ENCODE measurements at regions not wholly inside any gene's neighbourhood (a gene's known extent, or its start where the extent isn't known, plus 50 kb on each side); places are given as distances from the start of the nearest gene placed in this dataset.

DNA sequence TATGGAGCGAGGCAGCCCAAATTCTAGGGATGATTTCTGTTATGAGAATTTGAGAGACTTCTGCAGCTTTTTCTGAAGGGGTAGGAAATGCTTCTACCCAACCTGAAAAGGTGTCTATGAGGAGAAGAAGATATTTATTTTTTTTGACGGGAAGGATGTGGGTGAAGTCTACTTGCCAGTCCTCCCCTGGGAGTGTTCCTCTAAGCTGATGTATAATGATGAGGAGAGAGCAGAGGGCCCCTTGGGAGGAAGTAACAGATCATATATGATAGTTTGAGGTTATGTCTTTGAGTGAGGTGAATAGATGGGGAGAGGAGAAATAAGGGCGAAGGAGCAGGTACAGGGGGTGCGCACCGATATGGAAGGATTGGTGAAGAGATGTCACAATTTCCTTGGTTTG lies 910.6 kb upstream of the SLITRK5 start:
- Mint-ChIP-seq H3K27ac (peak overlapping the region; percentile 1), H3K27me3 (no peaks in the 10 kb centered on the region), H3K4me3 (no peak overlapping the region), H3K9me3 (peaks cover 64% of the 10 kb centered on the region), H3K4me1 (no peaks in the 10 kb centered on the region), H3K36me3 (no peaks in the 10 kb centered on the region)
- no peak for DNase-seq
- CTCF ChIA-PET = no interaction called here

DNA sequence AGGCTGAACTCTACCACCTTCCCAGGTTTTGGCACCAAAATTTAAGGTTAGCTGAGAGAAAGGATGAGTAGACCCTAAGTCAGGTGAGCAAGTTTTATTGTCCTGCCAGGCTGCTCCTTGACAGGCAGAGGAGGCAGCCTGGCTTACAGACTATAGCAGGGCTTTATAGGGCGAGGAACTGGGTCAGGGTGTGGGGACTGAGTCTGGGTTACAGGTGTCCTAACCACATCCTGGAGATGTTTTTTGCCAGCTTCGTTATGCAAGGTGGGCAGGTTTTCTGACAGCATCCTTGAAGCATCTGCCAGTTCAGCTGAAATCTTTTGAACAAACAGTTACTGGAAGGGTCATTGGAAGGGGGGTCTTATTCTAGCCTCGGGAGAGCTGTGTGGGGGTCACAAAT lies 905.7 kb upstream of the SLITRK5 start:
- CTCF ChIA-PET = no interaction called here
- H3K27ac Mint-ChIP-seq = peak overlapping the region; percentile 81

DNA sequence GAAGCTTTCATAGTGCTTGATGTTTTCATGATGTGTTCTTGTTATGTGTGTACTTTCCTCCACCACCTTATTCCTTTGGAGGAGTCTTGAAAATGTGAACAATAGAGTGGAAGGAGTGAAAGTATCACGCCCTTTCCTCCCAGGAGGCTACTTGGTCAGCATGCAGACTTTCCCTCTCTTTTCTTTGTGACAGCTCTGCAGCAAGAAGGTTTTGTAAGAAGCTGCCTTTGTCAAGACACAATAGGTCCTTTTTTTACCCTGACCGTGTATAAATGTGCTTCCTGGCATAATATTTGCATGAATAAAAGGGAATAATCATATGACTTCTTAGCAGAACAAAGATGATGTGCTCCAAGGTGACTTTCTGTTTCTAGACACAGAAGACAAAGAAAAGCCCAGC lies 882.6 kb upstream of the SLITRK5 start:
- Mint-ChIP-seq H3K27me3 (no peaks in the 10 kb centered on the region), H3K4me3 (no peak overlapping the region), H3K4me1 (no peaks in the 10 kb centered on the region), H3K9me3 (peaks cover 10% of the 10 kb centered on the region), H3K36me3 (no peaks in the 10 kb centered on the region), H3K27ac (no peak overlapping the region)
- no peak for DNase-seq
- CTCF ChIA-PET = no interaction called here

More for the DNA sequence above, 905.7 kb upstream of the SLITRK5 start:
- H3K4me1 Mint-ChIP-seq = no peaks in the 10 kb centered on the region
- peaks cover 47% of the 10 kb centered on the region for H3K9me3 Mint-ChIP-seq
- H3K36me3 Mint-ChIP-seq = no peaks in the 10 kb centered on the region
- H3K27me3 Mint-ChIP-seq = no peaks in the 10 kb centered on the region
- H3K4me3 Mint-ChIP-seq = no peak overlapping the region
- DNase-seq = no peak

DNA sequence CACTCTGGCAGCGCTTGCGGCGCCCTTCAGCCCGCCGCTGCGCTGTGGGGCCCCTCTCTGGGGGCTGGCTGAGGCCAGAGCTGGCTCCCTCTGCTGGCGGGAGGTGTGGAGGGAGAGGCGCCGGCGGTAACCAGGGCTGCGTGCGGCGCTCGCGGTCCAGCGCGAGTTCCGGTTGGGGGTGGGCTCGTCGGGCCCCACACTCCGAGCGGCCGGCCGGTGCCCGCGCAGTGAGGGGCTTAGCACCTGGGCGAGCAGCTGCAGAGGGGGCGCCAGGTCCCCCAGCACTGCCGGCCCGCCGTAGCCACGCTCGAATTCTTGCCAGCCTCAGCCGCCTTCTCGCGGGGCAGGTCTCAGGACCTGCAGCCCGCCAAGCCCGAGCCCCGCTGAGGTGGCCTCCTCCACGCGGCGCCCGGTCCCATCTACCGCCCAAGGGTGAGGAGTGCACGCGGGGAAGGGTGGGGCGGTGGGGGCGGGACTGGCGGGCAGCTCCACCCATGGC lies 879.0 kb upstream of the SLITRK5 start:
- Mint-ChIP-seq H3K27ac (no peak overlapping the region), H3K4me1 (no peaks in the 10 kb centered on the region), H3K36me3 (no peaks in the 10 kb centered on the region), H3K4me3 (no peak overlapping the region), H3K27me3 (no peaks in the 10 kb centered on the region), H3K9me3 (peaks cover 10% of the 10 kb centered on the region)
- CTCF ChIA-PET = no interaction called here
- DNase-seq = no peak

DNA sequence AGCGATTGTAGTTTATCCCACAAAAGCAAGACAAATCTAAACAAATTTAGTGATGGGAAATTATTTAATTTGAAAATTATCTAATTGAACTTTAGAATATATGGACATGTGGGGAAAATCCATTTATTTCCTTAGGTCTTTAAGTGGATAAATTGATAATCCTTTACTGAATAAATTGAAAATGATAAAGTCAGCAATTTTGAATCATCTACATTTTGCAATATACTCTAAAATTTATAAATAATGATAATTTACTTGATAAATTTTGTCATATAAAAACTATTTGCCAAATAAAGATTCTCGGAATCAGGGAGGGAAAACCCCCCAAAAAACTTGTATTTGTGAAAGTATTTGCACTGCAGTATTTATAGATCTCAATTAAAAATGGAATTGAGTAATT lies 875.3 kb upstream of the SLITRK5 start:
- H3K27ac Mint-ChIP-seq = no peak overlapping the region
- no peaks in the 10 kb centered on the region for H3K4me1 Mint-ChIP-seq
- CTCF ChIA-PET = no interaction called here
- DNase-seq = no peak
- H3K36me3 Mint-ChIP-seq = no peaks in the 10 kb centered on the region
- H3K9me3 Mint-ChIP-seq = peaks cover 5% of the 10 kb centered on the region
- no peak overlapping the region for H3K4me3 Mint-ChIP-seq
- H3K27me3 Mint-ChIP-seq = no peaks in the 10 kb centered on the region

DNA sequence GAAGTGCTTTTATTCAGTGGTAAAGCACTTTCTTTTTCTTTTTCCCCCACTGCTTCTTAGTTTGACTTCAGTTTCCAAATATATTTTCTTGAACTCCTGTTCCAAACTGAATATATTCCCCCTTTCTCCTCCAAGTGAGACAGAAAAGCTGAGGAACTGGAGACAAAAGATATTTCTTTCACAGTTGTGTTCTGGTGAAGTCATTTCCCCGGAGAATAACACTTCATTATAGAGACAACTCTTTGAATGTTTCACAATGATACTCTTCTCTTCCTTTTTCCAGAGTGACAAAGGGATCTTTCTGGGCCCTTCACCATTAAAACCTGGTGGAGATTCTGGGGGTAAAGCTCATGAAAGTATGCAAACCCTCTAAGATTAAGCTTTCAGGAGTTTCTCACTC lies 860.8 kb upstream of the SLITRK5 start:
- CTCF ChIA-PET = no interaction called here
- no peak for DNase-seq
- Mint-ChIP-seq H3K4me3 (no peak overlapping the region), H3K27me3 (no peaks in the 10 kb centered on the region), H3K36me3 (no peaks in the 10 kb centered on the region), H3K27ac (no peak overlapping the region), H3K9me3 (no peaks in the 10 kb centered on the region), H3K4me1 (no peaks in the 10 kb centered on the region)

DNA sequence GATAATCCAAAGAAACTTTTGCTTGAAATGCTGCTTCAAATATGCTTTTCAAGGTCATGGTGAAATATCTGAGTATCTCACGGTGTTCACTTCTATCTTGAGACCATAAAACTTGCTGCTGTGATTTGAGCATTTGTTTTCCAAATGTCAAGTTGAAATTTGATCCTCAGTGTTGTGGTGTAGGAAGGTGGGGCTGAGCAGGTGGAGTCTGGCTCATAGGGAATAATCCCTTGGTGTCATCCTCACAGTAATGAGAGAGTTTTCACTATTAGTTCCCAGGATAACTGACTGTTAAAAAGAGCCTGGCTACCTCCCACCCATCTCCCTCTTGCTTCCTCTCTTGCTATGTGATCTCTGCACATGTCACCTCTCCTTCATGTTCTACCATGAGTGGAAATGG lies 858.0 kb upstream of the SLITRK5 start:
- CTCF ChIA-PET = no interaction called here

DNA sequence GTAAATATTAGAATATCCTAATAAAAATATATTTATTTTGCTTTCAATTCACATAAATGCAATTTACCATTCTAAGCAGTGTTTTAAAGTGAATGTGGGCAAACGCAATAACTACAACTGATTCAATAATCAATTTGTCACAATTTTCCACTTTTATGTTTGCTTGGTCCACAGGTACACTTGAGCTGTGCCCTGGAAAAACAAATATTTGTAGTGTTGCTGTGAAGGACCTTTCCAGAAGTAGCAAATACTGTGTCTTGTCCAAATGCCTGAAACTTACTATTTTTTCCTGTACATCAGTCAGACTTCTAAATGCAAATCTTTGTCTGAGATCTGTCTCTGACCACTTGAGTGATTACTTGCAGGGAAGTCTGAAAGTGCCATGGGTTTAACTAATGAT lies 845.8 kb upstream of the SLITRK5 start:
- Mint-ChIP-seq H3K27ac (no peak overlapping the region), H3K4me3 (no peak overlapping the region), H3K27me3 (no peaks in the 10 kb centered on the region), H3K4me1 (no peaks in the 10 kb centered on the region), H3K9me3 (peaks cover 5% of the 10 kb centered on the region), H3K36me3 (no peaks in the 10 kb centered on the region)
- CTCF ChIA-PET = no interaction called here
- no peak for DNase-seq

More for the DNA sequence above, 858.0 kb upstream of the SLITRK5 start:
- Mint-ChIP-seq H3K4me3 (no peak overlapping the region), H3K36me3 (no peaks in the 10 kb centered on the region), H3K4me1 (no peaks in the 10 kb centered on the region), H3K27me3 (no peaks in the 10 kb centered on the region), H3K9me3 (no peaks in the 10 kb centered on the region), H3K27ac (no peak overlapping the region)
- no peak for DNase-seq

DNA sequence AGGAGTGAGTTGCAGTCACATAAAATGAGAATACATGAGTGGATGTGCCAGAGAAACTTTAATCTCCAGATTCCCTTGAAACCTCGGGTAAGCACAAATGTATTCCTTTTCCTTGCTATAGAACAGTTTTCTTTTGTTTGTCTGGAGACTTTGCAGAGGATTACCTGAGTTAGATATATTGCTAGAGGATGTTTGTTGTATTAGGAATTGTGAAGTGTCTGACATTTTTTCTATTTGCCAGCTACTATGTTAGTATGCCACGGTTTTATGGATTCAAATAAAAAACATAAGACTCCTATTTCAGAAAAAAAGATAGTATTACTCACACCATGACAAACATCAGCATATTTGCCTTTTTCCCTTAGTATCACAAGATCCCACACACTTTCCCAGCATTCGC lies 844.9 kb upstream of the SLITRK5 start:
- peaks cover 5% of the 10 kb centered on the region for H3K9me3 Mint-ChIP-seq
- CTCF ChIA-PET = no interaction called here
- H3K36me3 Mint-ChIP-seq = no peaks in the 10 kb centered on the region
- no peaks in the 10 kb centered on the region for H3K4me1 Mint-ChIP-seq
- DNase-seq = no peak
- no peak overlapping the region for H3K4me3 Mint-ChIP-seq
- H3K27me3 Mint-ChIP-seq = no peaks in the 10 kb centered on the region
- H3K27ac Mint-ChIP-seq = no peak overlapping the region

DNA sequence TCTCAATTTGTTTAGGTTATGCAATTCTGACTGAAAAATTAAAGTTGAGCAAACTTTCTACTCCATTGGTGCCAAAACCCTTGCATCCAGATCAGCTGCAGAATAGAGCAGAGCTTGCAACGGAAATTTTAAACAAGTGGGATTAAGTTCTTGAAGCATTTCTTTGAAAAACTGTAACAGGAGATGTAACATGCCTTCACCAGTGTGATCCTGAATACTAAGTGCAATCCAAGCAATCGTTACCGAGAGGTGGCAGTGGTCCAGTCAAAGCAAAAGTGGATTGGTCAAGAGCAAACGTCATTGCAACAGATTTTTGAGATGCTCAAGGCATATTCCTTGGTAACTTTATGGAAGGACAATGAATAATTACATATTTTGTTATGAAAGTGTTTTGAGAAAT lies 841.1 kb upstream of the SLITRK5 start:
- H3K27ac Mint-ChIP-seq = no peak overlapping the region
- H3K4me1 Mint-ChIP-seq = no peaks in the 10 kb centered on the region
- H3K27me3 Mint-ChIP-seq = no peaks in the 10 kb centered on the region
- CTCF ChIA-PET = no interaction called here
- no peaks in the 10 kb centered on the region for H3K36me3 Mint-ChIP-seq
- H3K4me3 Mint-ChIP-seq = no peak overlapping the region
- peaks cover 2% of the 10 kb centered on the region for H3K9me3 Mint-ChIP-seq
- no peak for DNase-seq

DNA sequence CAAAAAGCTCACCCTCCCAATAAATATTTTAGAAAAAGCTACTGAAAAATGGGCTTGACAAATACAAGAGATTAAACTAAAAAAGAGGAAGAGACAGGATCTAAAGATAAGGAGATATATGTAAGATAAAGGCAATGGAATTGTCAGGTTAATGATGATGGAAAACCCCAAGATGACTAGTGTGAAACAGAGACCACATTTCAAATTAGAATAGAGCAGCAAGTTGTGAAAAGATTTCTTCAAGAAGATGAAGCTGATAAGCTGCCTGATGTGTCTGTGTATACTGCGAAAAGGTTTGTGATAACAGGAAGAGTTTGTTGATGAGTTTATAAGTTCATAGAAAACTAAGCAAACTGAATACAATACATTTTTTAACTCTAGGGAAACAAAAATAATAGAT lies 840.1 kb upstream of the SLITRK5 start:
- H3K36me3 Mint-ChIP-seq = no peaks in the 10 kb centered on the region
- no peak overlapping the region for H3K27ac Mint-ChIP-seq

DNA sequence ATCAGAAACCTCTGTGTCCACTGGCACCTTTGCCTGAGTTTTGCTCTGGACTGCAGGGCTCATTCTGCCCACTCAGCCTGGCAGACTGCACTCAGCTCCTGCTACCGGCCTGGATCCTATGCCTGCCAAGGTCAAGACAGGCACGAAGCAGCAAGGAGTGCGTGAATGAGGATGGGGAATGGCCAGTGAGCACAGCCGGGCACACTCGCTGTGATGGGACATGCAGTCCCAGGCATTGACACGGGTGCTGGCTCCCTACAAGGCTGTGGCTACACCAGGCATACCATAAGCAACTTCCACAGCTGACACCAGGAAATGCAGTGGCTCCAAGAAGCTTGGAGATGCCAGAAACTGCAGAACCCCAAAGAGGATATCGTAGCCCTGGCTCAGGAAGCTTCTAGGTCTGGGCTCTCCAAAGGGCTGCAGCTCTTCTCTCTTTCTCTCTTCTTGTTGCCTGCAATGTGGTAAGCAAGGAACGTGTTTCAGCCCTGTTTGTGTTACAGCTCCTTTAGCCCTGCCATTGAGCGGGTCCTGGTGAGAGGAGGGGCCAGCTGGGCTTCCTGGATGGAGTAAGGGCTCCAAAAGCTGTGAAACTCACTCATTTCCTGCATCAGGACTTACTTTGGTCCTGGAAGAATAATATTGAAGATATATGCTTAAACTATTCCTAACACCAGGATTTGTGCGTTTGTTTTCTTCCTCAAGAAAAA lies 832.6 kb upstream of the SLITRK5 start:
- Mint-ChIP-seq H3K9me3 (peaks cover 24% of the 10 kb centered on the region), H3K4me3 (no peak overlapping the region), H3K36me3 (no peaks in the 10 kb centered on the region), H3K27ac (no peak overlapping the region), H3K4me1 (no peaks in the 10 kb centered on the region), H3K27me3 (no peaks in the 10 kb centered on the region)
- no peak for DNase-seq
- CTCF ChIA-PET = no interaction called here

More for the DNA sequence above, 840.1 kb upstream of the SLITRK5 start:
- CTCF ChIA-PET = no interaction called here
- H3K4me1 Mint-ChIP-seq = no peaks in the 10 kb centered on the region
- DNase-seq = no peak
- no peak overlapping the region for H3K4me3 Mint-ChIP-seq
- H3K27me3 Mint-ChIP-seq = no peaks in the 10 kb centered on the region
- H3K9me3 Mint-ChIP-seq = peaks cover 11% of the 10 kb centered on the region

DNA sequence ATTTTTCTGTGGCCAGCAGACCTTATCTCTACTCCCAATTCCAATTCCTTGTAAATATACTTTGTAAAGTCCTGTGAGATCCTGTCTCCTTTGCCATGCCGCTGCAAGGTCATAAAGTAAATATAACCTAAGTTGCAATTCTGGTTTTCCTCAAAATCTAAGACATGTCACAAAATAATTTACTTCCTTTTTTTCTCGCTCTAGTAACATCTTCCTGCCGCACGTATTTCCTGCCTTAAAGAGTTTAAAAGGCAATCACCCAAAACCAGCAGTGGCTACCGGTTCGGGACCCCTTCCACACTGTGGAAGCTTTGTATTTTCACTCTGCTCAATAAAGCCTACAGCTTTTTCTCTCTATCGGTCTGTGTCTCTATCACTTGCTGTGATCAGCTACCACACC lies 832.0 kb upstream of the SLITRK5 start:
- H3K9me3 Mint-ChIP-seq = peaks cover 24% of the 10 kb centered on the region
- no peaks in the 10 kb centered on the region for H3K36me3 Mint-ChIP-seq
- DNase-seq = no peak
- H3K4me1 Mint-ChIP-seq = no peaks in the 10 kb centered on the region
- CTCF ChIA-PET = no interaction called here
- no peak overlapping the region for H3K27ac Mint-ChIP-seq
- no peak overlapping the region for H3K4me3 Mint-ChIP-seq
- H3K27me3 Mint-ChIP-seq = no peaks in the 10 kb centered on the region

DNA sequence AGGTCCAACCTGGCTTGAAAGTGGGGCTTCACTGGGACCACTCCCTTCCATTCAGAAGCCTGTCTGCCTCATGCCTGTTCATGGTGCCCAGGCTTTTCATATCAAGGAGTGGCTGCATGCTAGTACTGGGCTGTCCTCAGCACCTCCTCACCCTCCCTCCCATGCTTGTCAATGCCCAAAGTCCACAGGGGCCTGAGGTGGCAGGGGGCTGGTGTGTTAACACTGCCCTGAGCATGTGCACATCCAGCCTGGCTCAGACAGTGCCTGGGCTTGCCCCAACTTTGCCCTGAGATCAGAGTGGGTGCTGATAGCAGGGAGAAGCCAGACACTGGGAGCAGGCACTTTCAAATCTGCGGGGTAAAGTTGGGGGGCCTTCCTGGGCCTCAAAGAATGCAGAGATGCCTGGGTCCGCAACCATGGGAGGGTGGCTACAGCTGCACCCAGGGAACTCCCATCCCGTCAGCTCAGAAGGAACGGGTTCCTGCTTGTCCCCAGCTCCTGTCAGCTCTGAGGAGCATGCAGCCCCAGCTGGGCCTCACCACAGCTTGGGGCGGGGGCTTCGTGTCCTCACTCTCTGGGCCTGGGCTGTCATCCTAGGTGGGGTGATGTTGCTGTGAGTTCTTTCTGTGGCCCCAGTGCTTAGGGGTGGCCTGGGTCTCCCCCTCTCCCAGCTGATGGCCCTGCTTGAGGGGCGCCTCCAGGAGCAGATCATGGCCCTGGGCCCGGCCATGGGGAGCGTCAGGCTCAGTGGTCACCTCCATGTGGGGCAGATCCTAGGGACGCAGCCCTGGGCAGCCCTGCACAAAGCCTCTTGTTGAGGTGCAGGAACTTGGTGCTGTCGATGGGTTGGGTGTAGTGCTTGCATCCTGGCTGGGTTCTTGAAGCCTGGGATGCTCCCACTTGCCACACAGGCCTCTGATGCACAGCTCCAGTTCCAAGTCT lies 830.6 kb upstream of the SLITRK5 start:
- Mint-ChIP-seq H3K27ac (no peak overlapping the region), H3K36me3 (no peaks in the 10 kb centered on the region), H3K27me3 (no peaks in the 10 kb centered on the region), H3K9me3 (peaks cover 19% of the 10 kb centered on the region), H3K4me3 (no peak overlapping the region), H3K4me1 (no peaks in the 10 kb centered on the region)
- CTCF ChIA-PET = no interaction called here
- DNase-seq = no peak

DNA sequence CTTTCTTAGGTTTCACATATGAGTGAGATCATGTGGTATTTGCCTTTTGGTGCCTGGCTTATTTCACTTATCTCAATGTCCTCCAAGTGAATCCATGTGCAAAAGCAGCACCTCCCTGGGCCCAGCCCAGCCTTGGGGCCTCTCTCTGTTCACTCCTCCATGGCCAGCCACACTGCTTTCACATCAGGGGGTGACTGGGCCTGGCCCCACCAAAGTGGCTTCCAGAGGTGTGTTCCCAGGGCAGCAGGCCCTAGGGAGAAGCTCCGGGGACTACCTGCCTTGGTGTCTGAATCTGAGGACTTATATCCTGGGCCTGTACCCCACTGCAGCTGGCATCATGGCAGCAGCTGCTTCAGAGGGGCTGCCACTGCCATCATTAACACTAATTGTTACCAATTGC lies 829.9 kb upstream of the SLITRK5 start:
- DNase-seq = no peak
- Mint-ChIP-seq H3K36me3 (no peaks in the 10 kb centered on the region), H3K9me3 (peaks cover 15% of the 10 kb centered on the region), H3K27ac (no peak overlapping the region), H3K4me1 (no peaks in the 10 kb centered on the region), H3K4me3 (no peak overlapping the region), H3K27me3 (no peaks in the 10 kb centered on the region)
- CTCF ChIA-PET = no interaction called here
